HepG2 (cell line): ENCODE measurements at regions not wholly inside any gene's neighbourhood (a gene's known extent, or its start where the extent isn't known, plus 50 kb on each side); places are given as distances from the start of the nearest gene placed in this dataset.

Source experiments
- ATAC-seq: fragments of 200-7000 bp; cut with Tn5 transposase; 3 replicates; pipeline ENCODE4 v1.9.1; 2020; ENCODE audit warnings: mild to moderate bottlenecking, moderate library complexity
- BruUV-seq: library from RNA; stranded (reverse); fragments of 400-500 nt; replicated peaks from 2 replicates; lab custom pipeline; 2021; lab: Mats Ljungman, UMichigan
- CTCF ChIA-PET: fragments of 300-600 bp; formaldehyde crosslinking; extraction: SDS; loops from one replicate; lab custom pipeline; 2021; ENCODE audit warnings: low total read pairs, inconsistent platforms, low intra/inter-chr PET ratio; lab: Yijun Ruan, JAX
- POLR2A ChIA-PET: fragments of 350-600 bp; sonication (Branson Sonifier 250); formaldehyde crosslinking; loops from one replicate; lab custom pipeline; 2020; ENCODE audit warnings: antibody characterized with exemption, inconsistent platforms; lab: Yijun Ruan, JAX
- DNase-seq: peaks from one replicate; pipeline ENCODE4 v3.0.0-alpha.2; 2015; ENCODE audit warnings: low spot score
- FAIRE-seq: peaks from 3 replicates; lab custom pipeline; 2011; peaks lifted over from hg19 to GRCh38; lab: Jason Lieb, UNC
- H2AFZ ChIP-seq: one replicate; pipeline ENCODE4 v1.6.1; 2011; ENCODE audit warnings: low read length, inconsistent platforms
- H3K27ac ChIP-seq: fragments of 300-600 bp; 3 replicates; pipeline ENCODE4 v1.8.0; 2011; ENCODE audit warnings: mixed run types, mild to moderate bottlenecking, mixed read lengths, low read length, inconsistent platforms; ENCODE audit not compliant: insufficient read depth; ENCODE audit errors: extremely low read length
- H3K27me3 ChIP-seq, 2 experiments: fragments of 200-600 bp in 1 of 2; 2 replicates in 1 of 2; 3 replicates in 1 of 2; pipeline versions ENCODE4 v1.6.0 to v1.8.0; 2011; ENCODE audit warnings: low read length in 2 of 2, mild to moderate bottlenecking in 2 of 2, moderate library complexity in 2 of 2, inconsistent platforms in 1 of 2; ENCODE audit not compliant: insufficient read depth in 2 of 2, control insufficient read depth in 1 of 2
- H3K36me3 ChIP-seq, 2 experiments: fragments of 200-600 bp in 1 of 2; replicated peaks in 1 of 2; 2 replicates in 1 of 2; 3 replicates in 1 of 2; pipeline versions ENCODE4 v1.5.1 to v1.8.0; 2011; ENCODE audit warnings: low read length in 2 of 2, inconsistent platforms in 1 of 2; ENCODE audit not compliant: insufficient read depth in 2 of 2, control insufficient read depth in 1 of 2
- H3K4me1 ChIP-seq: 2 replicates; pipeline ENCODE4 v1.5.1; 2012; ENCODE audit warnings: low read length, inconsistent platforms; ENCODE audit not compliant: insufficient read depth
- H3K4me2 ChIP-seq: 2 replicates; pipeline ENCODE4 v1.6.0; 2011; ENCODE audit warnings: low read depth, low read length, inconsistent platforms
- H3K4me3 ChIP-seq, 3 experiments: fragments of 200-600 bp in 1 of 3; sonication (generic), shearing (Covaris generic) in 1 of 3; replicated peaks in 1 of 3; 2 replicates each; pipeline ENCODE4 v1.5.1; 2011 to 2016; ENCODE audit warnings: low read length in 3 of 3, inconsistent platforms in 2 of 3, low read depth in 2 of 3, mild to moderate bottlenecking in 2 of 3, control low read depth in 1 of 3, mixed read lengths in 1 of 3; ENCODE audit not compliant: insufficient read depth in 1 of 3
- H3K79me2 ChIP-seq: one replicate; pipeline ENCODE4 v1.6.1; 2011; ENCODE audit warnings: low read length, inconsistent platforms; ENCODE audit not compliant: insufficient read depth
- H3K9ac ChIP-seq: 2 replicates; pipeline ENCODE4 v1.6.0; 2011; ENCODE audit warnings: mild to moderate bottlenecking, low read depth, low read length, inconsistent platforms; ENCODE audit not compliant: insufficient read depth
- H3K9me3 ChIP-seq: 2 replicates; pipeline ENCODE4 v1.5.1; 2012; ENCODE audit warnings: mild to moderate bottlenecking, low read length
- H4K20me1 ChIP-seq: 2 replicates; pipeline ENCODE4 v1.6.0; 2011; ENCODE audit warnings: inconsistent platforms, mild to moderate bottlenecking, low read length, moderate library complexity; ENCODE audit not compliant: insufficient read depth
- HNRNPK ChIP-seq: fragments of 200-400 bp; formaldehyde crosslinking; IDR thresholded peaks from 2 replicates; pipeline ENCODE4 v1.6.1; 2018; ENCODE audit warnings: low read length, low read depth, moderate library complexity, mild to moderate bottlenecking; ENCODE audit not compliant: poor library complexity, severe bottlenecking
- MLXIP ChIP-seq: sonication (generic); formaldehyde crosslinking; IDR thresholded peaks from 2 replicates; pipeline ENCODE4 v1.9.0; 2021; ENCODE audit warnings: missing genetic modification reagents, borderline replicate concordance
- NFE2L1 ChIP-seq: sonication (generic); formaldehyde crosslinking; IDR thresholded peaks from 2 replicates; pipeline ENCODE4 v1.4.0; 2020; ENCODE audit warnings: missing genetic modification reagents, mild to moderate bottlenecking, borderline replicate concordance
- NFRKB ChIP-seq: fragments of 450-650 bp; IDR thresholded peaks from 2 replicates; pipeline ENCODE4 v1.6.1; 2017
- SNAPC5 ChIP-seq: sonication (generic); formaldehyde crosslinking; IDR thresholded peaks from 2 replicates; pipeline ENCODE4 v1.8.1; 2023; ENCODE audit warnings: mild to moderate bottlenecking, missing genetic modification reagents, borderline replicate concordance
- WGBS: methylation state at CpG from one replicate; pipeline ENCODE4 v1.1.6; 2017; ENCODE audit warnings: low lambda C conversion rate; 5-methylcytosine and 5-hydroxymethylcytosine counted together
- in situ Hi-C: cut with HindIII; loops from 2 replicates; pipeline ENCODE4 v1.10.0; 2017; ENCODE audit warnings: low pct_unique_long_range_greater_than_20kb; ENCODE audit not compliant: extremely low pct_ligation_motif_present
- intact Hi-C: fragments of 100-400 bp; cut with micrococcal nuclease; formaldehyde crosslinking; loops from one replicate; pipeline ENCODE4 v1.10.0; 2022; ENCODE audit not compliant: unreplicated experiment
- TF ChIP-seq, protein P1 (sequence below): sonication (generic); formaldehyde crosslinking; IDR thresholded peaks from 2 replicates; pipeline ENCODE4 v1.5.0; 2020; ENCODE audit warnings: mild to moderate bottlenecking, missing genetic modification reagents

GRCh38 chr10:4692206-4692605 is 133.8 kb upstream of the AKR1E2 start:
- 17% methylated on average over 2 of the region's 2 CpGs for WGBS
- POLR2A ChIA-PET = no interaction called here
- Histone ChIP-seq H3K4me2 (no peak overlapping the region), H3K9ac (no peak overlapping the region), H3K79me2 (no peaks in the 10 kb centered on the region), H3K36me3 (no peaks in the 10 kb centered on the region), H3K4me1 (no peaks in the 10 kb centered on the region), H3K27me3 (peaks cover 0 to 20% of the 10 kb centered on the region in 2 experiments; a peak in 3 of 5 replicates), H3K27ac (no peak overlapping the region), H2AFZ (no peak overlapping the region), H3K4me3 (no peak overlapping the region), H3K9me3 (no peaks in the 10 kb centered on the region), H4K20me1 (no peaks in the 10 kb centered on the region)
- CTCF ChIA-PET = no interaction called here
- DNase-seq (no peak), FAIRE-seq (no peak), ATAC-seq (no peak)
- in situ Hi-C loops (no loop called here), intact Hi-C loops (no loop called here)
- no TSS peak for BruUV-seq
- TF ChIP-seq, protein P1, sequence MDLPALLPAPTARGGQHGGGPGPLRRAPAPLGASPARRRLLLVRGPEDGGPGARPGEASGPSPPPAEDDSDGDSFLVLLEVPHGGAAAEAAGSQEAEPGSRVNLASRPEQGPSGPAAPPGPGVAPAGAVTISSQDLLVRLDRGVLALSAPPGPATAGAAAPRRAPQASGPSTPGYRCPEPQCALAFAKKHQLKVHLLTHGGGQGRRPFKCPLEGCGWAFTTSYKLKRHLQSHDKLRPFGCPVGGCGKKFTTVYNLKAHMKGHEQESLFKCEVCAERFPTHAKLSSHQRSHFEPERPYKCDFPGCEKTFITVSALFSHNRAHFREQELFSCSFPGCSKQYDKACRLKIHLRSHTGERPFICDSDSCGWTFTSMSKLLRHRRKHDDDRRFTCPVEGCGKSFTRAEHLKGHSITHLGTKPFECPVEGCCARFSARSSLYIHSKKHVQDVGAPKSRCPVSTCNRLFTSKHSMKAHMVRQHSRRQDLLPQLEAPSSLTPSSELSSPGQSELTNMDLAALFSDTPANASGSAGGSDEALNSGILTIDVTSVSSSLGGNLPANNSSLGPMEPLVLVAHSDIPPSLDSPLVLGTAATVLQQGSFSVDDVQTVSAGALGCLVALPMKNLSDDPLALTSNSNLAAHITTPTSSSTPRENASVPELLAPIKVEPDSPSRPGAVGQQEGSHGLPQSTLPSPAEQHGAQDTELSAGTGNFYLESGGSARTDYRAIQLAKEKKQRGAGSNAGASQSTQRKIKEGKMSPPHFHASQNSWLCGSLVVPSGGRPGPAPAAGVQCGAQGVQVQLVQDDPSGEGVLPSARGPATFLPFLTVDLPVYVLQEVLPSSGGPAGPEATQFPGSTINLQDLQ (CRISPR knock-in tag) = no peak
- TF ChIP-seq NFE2L1 (CRISPR knock-in tag) (no peak), SNAPC5 (CRISPR knock-in tag) (no peak), NFRKB (no peak), MLXIP (no peak), HNRNPK (peak; percentile 72)
